AG09319 (cell line): ENCODE measurements at regions not wholly inside any gene's neighbourhood (a gene's known extent, or its start where the extent isn't known, plus 50 kb on each side); places are given as distances from the start of the nearest gene placed in this dataset.
"Not testable (repeated sequence)": the region's sequence is repeated elsewhere in the genome, so short reads cannot be mapped to it uniquely, and the experiment has no call there.

ENCODE experiments used
- DNase-seq: peaks from one replicate; pipeline ENCODE4 v3.0.0-alpha.2; 2010; ENCODE audit warnings: low read depth; ENCODE audit errors: extremely low read depth
- TF ChIP-seq, protein P1 (sequence below): IDR thresholded peaks from 2 replicates; pipeline ENCODE4 v1.5.1; 2011; ENCODE audit warnings: low read depth, mild to moderate bottlenecking, inconsistent platforms, low read length, moderate library complexity

DNA sequence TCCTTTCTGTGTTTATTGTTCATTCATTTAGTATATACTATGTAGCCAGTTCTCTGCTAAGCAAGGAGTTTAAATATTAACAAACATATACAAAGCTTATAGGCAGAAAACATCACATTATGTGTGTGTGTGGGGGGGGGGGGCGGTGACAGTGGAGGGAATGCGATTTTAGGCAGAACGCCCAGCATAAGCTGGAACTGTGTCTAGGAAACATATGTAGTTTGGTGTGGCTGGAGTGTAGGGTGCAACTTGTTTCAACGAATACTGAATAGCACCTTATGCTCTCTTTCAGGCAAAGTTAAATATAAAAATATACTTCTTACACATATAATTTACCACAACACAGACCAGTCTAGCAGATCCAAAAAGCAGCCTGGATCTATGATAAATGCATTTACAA lies 980.6 kb downstream of the SLC6A15 start:
- TF ChIP-seq, protein P1, sequence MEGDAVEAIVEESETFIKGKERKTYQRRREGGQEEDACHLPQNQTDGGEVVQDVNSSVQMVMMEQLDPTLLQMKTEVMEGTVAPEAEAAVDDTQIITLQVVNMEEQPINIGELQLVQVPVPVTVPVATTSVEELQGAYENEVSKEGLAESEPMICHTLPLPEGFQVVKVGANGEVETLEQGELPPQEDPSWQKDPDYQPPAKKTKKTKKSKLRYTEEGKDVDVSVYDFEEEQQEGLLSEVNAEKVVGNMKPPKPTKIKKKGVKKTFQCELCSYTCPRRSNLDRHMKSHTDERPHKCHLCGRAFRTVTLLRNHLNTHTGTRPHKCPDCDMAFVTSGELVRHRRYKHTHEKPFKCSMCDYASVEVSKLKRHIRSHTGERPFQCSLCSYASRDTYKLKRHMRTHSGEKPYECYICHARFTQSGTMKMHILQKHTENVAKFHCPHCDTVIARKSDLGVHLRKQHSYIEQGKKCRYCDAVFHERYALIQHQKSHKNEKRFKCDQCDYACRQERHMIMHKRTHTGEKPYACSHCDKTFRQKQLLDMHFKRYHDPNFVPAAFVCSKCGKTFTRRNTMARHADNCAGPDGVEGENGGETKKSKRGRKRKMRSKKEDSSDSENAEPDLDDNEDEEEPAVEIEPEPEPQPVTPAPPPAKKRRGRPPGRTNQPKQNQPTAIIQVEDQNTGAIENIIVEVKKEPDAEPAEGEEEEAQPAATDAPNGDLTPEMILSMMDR: no peak
- DNase-seq: no peak

DNA sequence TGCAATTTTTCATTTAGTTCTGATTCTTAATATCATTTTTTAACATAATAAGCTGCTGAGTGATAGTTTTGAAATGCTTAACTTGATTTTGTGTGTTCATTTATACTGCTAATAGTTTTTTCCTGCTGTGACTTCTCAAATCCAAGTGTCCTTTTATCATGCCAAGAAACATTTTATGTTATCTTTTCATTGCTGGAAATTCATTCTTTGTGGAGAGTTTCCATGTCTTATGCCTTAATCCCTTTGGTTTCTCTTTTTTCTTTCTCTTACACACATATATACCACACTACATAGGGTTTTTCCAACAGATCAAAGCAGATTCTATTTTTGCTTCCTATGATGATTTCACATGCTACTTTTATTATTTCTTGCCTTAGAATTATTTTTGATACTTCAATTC lies 981.1 kb downstream of the SLC6A15 start:
- TF ChIP-seq, protein P1: no peak
- no peak for DNase-seq

DNA sequence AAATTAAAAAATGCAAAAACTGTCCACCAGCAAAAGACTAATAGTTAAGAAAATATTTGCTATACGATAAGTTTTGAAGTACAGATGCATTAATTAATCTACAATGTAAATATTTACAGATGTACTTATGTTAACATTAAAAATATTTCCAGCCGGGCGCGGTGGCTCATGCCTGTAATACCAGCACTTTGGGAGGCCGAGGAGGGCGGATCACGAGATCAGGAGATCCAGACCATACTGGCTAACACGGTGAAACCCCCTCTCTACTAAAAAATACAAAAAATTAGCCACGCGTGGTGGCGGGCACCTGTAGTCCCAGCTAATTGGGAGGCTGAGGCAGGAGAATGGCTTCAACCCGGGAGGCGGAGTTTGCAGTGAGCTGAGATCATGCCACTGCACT lies 982.8 kb downstream of the SLC6A15 start:
- not testable (repeated sequence) for DNase-seq

DNA sequence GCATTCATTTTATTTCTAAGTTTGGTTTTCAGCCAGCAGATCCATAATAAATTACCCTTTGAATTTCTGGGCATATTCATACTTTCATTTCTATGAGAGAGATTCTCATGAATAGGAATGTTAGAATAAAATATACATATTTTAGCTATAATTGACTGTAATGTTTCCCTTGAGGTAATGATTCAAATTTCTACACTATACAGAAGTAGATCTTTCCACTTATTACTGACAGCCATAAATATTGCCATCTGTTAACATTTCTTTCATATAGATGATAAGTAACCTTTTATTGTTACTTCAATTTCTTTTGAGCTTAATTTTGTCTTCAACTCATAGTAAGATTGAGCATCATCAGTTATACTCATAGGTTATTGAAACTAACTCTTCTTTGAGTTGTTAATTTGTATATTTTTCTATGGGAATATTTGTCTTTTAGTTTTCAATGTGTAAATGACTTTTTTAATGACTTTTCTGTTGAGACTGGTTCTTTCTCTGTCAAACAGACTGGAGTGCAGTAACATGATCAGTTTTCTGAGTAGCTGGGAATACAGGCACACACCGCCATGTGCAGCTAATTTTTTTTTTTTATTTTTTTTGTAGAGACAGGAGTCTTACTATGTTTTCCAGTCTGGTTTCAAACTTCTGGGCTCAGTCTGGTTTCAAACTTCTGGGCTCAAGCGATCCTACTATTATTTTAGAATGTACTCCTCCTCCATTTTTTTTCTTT lies 991.6 kb downstream of the SLC6A15 start:
- TF ChIP-seq, protein P1: no peak
- no peak for DNase-seq

DNA sequence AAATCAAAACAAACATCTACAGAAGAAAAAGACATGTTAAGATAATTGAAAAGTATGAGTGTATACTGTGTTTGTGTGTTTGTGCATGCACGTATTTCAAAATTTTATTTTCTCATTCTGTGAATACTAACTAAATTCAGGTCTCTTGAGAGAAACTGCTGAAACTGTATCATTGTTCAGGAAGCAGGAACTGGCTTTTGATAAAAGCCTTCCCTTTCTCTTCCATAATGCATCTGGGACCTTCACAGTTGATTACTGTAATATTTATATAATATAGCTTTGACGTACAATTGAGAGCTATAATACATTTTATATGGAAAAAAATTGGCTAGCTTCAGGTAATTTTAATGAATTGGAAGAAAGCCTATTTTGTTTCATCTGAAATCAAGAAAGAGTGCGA lies 993.5 kb downstream of the SLC6A15 start:
- DNase-seq: no peak
- TF ChIP-seq, protein P1: no peak

DNA sequence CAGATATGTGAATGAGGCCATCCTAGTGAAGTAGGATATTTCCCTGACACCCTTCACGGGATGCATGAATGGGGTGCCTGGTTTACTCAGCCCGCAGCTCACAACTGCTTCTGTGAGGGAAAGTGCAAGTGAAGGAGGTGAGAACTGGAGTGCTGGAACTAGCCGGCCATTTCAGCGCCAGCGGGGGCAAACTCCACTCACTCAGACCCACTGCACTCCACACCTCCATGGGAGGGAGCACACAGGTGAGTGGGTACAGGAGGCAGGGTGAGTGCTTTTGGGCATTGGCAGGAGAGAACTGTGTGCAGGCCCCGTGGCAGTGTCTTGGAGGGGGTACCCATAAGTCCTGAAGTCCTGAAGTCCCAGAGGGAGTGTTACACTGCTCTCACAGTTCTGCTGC lies 1008.4 kb downstream of the SLC6A15 start:
- DNase-seq: no peak
- TF ChIP-seq, protein P1: no peak

DNA sequence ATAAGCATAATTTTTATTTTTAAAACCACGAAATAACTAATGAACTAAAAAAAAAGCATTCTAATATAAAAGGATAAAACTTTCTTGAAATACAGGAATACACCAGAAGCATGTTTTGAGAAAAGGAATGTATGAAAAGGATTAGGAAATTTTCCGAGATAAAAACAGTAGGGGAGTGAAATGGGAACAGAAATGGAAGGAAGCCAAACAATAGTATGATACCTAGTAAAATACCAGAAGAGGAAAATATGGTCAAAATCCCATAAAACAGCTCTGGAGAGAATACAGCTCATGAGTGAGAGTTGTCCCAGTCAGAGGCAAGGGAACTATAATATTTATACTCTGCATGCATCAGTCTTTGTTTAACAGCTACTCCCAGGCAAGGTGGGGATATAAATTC lies 1016.2 kb downstream of the SLC6A15 start:
- DNase-seq: no peak
- TF ChIP-seq, protein P1: no peak

DNA sequence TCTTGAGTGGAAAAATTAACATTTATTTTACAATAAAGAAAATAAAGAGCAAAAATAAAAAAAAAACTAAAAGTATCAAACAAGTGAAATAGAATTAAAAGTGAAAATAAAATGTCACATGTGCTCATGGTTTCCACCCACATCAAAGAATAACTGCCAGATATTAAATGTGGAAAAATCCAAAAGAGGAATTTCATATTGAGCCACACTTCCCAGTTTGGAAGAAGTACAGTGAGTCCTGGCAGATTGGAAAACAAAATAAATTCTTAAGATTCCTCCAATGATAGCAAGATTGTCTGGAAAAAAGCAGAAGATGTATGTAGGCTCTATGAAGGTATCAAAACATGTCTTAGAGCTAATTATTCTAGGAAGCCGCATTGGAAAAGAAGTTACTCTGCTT lies 1019.5 kb downstream of the SLC6A15 start:
- DNase-seq: no peak
- TF ChIP-seq, protein P1: no peak
